ENCODE measurements at regions not wholly inside any gene's neighbourhood (a gene's known extent, or its start where the extent isn't known, plus 50 kb on each side); places are given as distances from the start of the nearest gene placed in this dataset.

DNA sequence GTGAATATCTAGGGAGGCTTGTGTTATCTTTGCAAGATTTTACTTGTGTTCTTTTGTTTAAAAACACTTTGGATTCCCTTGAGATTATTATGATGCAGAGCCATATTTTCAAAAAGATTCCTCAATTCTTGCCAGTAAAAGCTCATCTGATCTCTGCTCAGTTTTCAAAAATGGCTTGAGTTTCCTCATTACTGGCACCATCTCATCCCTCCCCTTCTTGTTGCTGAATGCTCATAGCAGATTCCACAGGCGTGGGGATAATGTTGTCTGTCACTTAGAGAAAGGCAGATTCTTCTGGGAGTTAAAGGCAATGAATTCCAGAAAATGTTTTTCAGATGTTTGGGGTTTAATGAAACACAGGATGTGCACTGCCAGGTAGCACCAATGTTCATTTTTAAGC is 170.4 kb upstream of the TANK start:
- ATAC-seq (no peak), DNase-seq (no peak)
- H3K27me3 ChIP-seq, result no peaks in the 10 kb centered on the region
- no peak overlapping the region for H3K27ac ChIP-seq
- peaks cover 5 to 11% of the 10 kb centered on the region in 2 donors for H3K4me1 ChIP-seq
- intact Hi-C loops (cut with DNase I), result loop anchor here in 1 of 2 donors (5.0 kb wide), 1 partner anchor 877 kb away; no protein-coding TSS in a partner anchor
- no peaks in the 10 kb centered on the region for H3K9me3 ChIP-seq
- TF ChIP-seq, protein P1, sequence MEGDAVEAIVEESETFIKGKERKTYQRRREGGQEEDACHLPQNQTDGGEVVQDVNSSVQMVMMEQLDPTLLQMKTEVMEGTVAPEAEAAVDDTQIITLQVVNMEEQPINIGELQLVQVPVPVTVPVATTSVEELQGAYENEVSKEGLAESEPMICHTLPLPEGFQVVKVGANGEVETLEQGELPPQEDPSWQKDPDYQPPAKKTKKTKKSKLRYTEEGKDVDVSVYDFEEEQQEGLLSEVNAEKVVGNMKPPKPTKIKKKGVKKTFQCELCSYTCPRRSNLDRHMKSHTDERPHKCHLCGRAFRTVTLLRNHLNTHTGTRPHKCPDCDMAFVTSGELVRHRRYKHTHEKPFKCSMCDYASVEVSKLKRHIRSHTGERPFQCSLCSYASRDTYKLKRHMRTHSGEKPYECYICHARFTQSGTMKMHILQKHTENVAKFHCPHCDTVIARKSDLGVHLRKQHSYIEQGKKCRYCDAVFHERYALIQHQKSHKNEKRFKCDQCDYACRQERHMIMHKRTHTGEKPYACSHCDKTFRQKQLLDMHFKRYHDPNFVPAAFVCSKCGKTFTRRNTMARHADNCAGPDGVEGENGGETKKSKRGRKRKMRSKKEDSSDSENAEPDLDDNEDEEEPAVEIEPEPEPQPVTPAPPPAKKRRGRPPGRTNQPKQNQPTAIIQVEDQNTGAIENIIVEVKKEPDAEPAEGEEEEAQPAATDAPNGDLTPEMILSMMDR (IDR thresholded peaks at IDR 0.05), result no peak
- no peak overlapping the region for H3K4me3 ChIP-seq
- no peaks in the 10 kb centered on the region for H3K36me3 ChIP-seq

DNA sequence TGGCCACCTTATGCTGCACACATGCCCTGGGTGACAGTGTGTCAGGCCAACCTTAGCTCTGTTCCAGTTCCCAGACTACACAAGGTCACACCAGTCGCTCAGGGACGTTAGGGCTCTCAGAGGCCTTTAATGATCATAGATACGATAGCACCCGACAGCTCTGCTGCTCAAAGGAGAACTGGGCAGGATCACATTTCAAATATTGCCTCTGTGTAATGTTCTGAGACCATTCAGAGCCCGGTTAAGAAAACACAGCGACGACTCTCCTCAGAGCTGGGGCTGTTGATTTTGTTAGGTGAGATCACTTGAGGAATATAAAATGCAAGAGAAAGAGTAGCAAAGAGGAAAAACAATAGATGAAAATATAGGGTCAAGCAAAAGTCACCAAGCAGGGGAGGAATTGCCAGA is 166.6 kb upstream of the TANK start:
- Histone ChIP-seq H3K9me3 (no peaks in the 10 kb centered on the region), H3K4me3 (no peak overlapping the region), H3K36me3 (no peaks in the 10 kb centered on the region), H3K27ac (peak overlapping the region in 1 of 2 donors; percentile 15), H3K4me1 (peaks cover 5 to 11% of the 10 kb centered on the region in 2 donors), H3K27me3 (no peaks in the 10 kb centered on the region)
- intact Hi-C loops (cut with DNase I), result loop anchor here in 1 of 2 donors (5.0 kb wide), 1 partner anchor 881 kb away; no protein-coding TSS in a partner anchor
- TF ChIP-seq, protein P1 (IDR thresholded peaks at IDR 0.05), result no peak
- DNase-seq (no peak), ATAC-seq (peak; percentile 31)

DNA sequence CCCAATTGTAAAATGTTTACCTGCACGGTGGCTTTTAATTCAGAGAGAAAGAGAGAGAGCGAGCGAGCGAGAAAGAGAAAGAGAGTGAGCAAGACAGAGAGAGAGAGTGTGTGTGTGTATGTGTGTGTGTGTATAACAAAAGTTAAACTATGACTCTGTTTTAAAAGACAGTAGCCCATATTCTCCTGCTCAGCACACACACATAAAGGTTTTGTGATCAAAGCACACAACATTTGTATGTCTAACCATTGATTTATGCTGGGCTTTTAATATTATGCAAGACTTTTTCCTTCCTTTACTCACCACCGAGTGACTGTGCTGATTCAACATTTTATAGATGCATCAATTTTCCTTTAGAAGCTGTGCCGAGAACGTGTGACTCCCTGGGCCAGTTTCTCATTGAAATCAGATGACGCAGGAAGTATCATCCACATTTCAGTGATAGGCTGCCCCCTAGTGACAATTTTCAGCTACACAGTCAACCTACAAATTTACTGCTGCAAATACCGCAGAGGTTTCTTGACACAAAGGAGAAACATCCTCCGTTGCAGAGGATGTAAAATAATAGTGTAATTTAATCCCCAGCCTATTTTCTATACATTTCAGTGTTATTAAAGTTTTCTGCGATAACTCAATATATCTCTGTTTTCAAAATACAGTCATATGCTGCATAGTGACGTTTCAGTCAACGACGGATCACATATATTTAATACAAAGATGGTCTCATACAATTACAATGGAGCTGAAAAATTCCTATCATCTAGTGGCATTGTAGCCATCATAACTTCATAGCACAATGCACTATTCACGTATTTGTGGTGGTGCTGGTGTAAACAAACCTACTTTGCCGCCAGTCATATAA is 165.9 kb upstream of the TANK start:
- Histone ChIP-seq H3K27me3 (no peaks in the 10 kb centered on the region), H3K36me3 (no peaks in the 10 kb centered on the region), H3K27ac (peak overlapping the region in 1 of 2 donors; percentile 15), H3K4me1 (peaks cover 5 to 11% of the 10 kb centered on the region in 2 donors), H3K4me3 (no peak overlapping the region), H3K9me3 (no peaks in the 10 kb centered on the region)
- ATAC-seq (peak; percentile 99), DNase-seq (peak in 3 of 4 donors; percentile 58 to 85 (median 81))
- intact Hi-C loops (cut with DNase I), result loop anchor here in 1 of 2 donors (5.0 kb wide), 1 partner anchor 882 kb away; no protein-coding TSS in a partner anchor
- TF ChIP-seq, protein P1 (IDR thresholded peaks at IDR 0.05), result peak; percentile 79 to 85

DNA sequence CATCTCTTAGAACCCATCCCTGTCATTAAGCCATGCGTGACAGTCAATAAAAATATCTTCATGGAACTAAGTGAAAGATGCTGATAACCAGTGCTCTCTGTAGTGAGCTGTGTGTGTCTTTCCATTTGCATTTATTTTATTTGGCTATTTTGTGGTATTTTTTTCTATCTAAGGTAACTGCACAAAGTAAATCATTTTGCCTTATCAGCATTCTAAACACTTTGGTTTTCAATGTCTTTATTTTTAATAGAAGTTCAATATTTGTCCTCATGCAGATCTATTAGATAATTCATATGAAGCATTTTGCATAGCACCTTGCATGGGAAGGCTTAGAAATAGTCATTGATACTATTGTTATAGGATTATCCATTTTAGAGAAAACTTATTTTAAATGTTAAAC is 163.6 kb upstream of the TANK start:
- intact Hi-C loops (cut with DNase I), result no loop called here

DNA sequence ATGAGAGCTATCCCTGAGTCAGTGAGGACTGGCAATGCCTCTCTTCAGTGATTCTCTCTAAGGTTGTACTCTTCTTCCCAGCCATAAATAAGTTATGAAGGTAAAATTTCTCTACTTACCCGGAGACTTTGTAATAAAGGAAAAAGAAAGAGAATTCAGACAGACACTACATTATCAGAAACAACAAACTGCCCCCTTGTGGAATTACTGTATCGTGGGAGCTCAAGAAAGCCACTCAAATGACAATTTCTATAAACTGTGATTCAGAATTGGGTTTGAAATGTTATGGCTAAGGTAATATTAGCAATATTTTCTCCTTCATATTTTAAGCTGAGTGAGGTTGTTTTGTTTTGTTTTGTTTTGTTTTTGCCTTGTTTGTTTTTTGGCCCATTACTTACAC is 155.8 kb upstream of the TANK start:
- TF ChIP-seq, protein P1 (IDR thresholded peaks at IDR 0.05), result peak in 1 of 2 donors; percentile 29
- ATAC-seq (no peak), DNase-seq (no peak)
- H3K36me3 ChIP-seq, result no peaks in the 10 kb centered on the region
- no peak overlapping the region for H3K4me3 ChIP-seq
- intact Hi-C loops (cut with DNase I), result no loop called here
- H3K9me3 ChIP-seq, result no peaks in the 10 kb centered on the region
- H3K4me1 ChIP-seq, result no peaks in the 10 kb centered on the region
- no peaks in the 10 kb centered on the region for H3K27me3 ChIP-seq
- no peak overlapping the region for H3K27ac ChIP-seq

More for the DNA sequence above, 163.6 kb upstream of the TANK start:
- Histone ChIP-seq H3K4me1 (peaks cover 5 to 11% of the 10 kb centered on the region in 2 donors), H3K4me3 (no peak overlapping the region), H3K27ac (no peak overlapping the region), H3K9me3 (no peaks in the 10 kb centered on the region), H3K36me3 (no peaks in the 10 kb centered on the region), H3K27me3 (no peaks in the 10 kb centered on the region)
- DNase-seq, result no peak
- TF ChIP-seq, protein P1 (IDR thresholded peaks at IDR 0.05), result no peak
- ATAC-seq, result no peak
